Hematopoietic multipotent progenitor cell treated with erythropoietin and hydrocortisone succinate and interleukin-3 and kit ligand, for 4 days (in vitro differentiated cells): ENCODE measurements at regions not wholly inside any gene's neighbourhood (a gene's known extent, or its start where the extent isn't known, plus 50 kb on each side); places are given as distances from the start of the nearest gene placed in this dataset.
"Not testable (repeated sequence)": the region's sequence is repeated elsewhere in the genome, so short reads cannot be mapped to it uniquely, and the experiment has no call there.

Experiments
- DNase-seq: peaks from one replicate; pipeline ENCODE4 v3.0.0-alpha.2; 2015

DNA sequence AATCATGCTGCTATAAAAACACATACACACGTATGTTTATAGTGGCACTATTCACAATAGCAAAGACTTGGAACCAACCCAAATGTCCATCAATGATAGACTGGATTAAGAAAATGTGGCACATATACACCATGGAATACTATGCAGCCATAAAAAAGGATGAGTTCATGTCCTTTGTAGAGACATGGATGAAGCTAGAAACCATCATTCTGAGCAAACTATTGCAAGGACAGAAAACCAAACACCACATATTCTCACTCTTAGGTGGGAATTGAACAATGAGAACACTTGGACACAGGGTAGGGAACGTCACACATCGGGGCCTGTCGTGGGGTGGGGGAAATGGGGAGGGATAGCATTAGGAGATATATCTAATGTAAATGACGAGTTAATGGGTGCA is 97.1 kb upstream of the PRKCQ start:
- DNase-seq, result not testable (repeated sequence)

DNA sequence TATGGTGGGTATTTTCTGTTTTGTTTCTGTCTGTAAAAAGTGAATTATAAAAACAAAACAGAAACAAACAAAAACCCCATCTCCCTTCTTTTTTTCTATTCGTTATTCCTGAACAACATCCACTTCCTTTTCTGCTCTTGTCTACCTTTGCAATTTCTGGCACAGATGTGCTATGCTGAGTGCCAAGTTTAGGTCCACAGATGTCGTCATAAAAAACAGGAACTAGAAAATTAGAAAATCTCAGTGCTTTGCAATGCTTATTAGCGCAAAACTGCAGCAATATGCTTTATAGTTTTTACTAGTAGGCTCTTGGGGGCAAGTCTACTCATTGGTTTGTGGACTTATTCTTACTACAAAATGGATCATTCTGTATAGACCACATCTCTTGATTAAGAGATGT is 94.2 kb upstream of the PRKCQ start:
- DNase-seq, result peak; percentile 52

DNA sequence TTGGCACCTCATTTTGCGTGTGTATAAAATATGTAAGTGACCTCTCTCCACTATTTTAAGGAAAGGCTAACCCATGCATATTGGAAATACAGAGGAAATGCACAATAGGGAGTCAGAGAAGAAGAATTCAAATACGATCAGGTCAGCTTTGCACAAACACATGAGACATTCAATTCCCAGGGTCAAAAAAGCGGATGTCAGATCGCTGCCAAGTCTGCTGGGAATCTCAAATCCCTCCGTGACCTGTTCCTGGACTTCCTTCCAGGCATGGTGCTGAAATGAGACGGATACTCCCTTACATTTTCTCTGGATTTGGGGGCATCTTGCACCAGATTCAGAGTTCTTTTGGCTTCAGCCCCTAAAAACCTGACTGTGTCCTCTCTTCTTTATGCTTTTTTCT is 91.9 kb upstream of the PRKCQ start:
- DNase-seq, result no peak

DNA sequence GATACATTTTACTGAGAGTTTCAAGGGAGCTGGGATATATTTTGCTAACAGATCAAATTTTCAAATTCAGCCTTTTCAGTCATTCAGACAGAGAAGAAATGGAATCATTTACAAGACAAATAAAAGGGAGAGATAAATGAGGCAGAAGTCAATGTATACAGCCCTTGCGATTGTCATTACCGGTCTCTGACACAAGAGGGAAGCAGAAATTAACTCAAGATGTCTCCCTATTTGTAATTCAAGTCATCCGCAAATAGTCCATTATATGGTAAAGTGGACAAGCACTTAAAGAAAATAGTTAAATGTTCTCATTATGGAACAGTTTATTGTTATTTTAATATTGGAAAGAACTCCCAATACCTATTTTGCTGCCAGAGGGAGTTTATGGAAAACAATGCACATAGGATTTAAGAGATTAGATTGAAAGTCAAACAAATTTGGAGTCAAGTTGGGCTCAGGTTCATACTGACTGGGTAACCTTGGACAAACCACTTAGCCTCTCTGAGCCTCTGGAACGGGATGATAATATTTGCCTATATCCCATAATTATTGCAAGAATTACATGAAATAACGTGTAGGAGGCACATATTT is 89.3 kb upstream of the PRKCQ start:
- DNase-seq, result peak; percentile 81

DNA sequence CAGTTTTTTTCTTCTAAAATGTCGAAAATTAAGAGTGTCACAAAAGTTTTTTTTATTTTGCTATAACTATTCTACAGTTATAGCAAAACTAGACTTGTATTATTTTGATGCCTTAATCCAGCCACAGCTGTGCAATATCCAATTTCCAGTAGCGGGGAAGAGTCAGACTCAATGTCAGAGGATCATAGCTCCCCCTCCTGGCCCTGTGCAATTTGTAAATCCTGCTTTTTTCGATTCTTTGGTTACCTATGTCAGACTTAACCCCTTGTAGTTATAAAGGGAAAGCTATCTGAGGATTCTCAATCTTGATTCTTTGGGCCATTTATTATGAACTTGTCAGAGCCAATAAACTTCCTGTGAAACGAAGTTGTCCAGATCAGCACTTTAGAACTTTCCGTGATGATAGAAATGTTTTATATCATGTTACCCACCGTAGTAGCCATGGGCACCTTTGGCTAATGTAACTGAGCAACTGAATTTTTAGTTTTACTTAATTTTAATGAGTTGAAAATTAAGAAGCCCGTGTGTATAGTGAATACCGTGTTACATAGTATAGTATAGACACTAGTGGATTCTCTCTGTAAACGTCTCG is 87.7 kb upstream of the PRKCQ start:
- peak; percentile 86 for DNase-seq

DNA sequence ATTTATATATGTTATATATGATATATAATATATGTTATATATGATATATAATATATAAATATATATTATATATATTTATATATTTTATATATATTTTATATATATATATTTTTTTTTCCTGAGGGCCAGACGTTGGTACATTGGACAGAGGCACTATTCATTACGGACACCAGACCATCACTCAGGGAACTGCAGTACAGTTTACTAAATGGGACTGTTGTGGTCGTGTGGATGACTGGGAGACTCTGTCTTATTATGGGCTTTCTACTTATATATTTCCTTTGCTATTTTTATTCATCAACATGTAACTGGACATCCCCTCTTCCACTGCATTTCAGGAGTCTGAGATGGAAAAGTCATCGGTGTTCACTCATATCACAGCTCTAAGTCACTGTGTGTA is 87.1 kb upstream of the PRKCQ start:
- no peak for DNase-seq

DNA sequence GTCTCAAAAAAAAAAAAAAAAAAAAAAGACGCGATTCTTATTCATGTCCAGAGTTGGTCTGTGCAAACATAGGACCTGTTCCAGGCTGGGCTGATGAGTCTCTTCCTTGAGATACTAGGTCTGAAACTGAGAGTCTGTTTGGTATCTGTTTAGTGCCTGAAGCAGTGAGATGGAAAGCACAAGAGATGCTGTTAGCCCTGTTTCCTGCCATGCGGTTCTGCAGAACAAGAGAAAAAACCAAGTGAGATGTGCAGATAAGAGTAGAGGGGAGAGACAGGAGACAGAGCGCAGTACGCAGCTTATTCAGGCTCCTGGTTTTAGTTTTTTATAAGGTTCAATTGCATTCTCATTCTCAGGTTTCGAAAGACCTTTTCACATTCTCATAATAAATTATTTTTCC is 85.8 kb upstream of the PRKCQ start:
- peak; percentile 93 for DNase-seq

DNA sequence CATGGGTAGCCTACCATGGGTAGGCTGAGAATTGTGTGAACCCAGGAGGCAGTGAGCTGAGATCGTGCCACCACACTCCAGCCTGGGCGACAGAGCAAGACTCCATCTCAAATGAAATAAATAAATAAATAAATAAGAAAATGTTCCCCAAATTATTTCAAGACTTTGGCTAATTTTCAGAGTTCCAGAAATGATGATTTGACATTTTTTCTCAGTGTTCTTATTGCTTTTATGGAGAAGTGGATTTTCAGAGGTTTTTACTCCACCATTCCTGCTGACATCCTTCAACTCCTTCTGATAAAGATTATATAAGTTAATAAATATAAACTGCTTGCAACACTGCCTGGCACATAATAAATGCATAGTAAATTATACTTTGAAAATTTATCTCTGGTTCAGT is 80.4 kb upstream of the PRKCQ start:
- DNase-seq, result no peak

DNA sequence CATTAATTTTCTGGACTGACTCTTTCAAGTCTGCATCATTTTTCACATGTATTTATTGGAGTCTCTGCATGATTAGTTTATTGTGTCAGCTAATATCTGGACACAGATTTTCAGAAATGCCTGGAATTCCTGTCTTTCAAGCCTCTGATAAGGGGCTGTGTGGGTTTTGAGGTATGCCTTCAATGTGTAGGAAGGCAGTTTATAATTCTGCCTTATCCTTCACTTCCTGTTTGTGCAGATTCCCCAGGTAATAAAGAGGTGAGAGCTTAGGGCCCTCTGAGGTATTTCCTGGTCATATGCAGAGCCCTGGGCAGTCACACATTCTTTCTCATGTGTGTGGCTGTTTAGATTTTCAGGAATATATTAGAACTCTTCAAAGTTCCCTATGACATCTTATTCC is 79.4 kb upstream of the PRKCQ start:
- DNase-seq, result no peak

DNA sequence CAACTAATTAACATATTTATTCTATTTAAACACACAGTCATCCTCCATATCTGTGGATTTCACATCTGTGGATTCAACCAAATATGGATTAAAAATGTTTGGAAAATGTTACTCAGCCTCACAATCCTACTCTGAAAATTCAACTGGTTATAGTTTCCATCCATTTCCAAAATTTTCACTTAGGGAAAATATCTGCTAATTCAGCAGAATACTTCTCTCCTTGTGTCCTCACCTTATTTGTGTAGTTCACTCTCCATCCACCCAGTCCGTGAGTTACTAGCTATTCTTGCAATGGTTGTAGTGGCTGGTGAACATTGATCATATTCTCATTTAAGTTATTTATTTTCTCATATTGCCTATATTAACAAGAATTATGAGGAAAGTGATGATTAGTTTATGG is 77.6 kb upstream of the PRKCQ start:
- no peak for DNase-seq

DNA sequence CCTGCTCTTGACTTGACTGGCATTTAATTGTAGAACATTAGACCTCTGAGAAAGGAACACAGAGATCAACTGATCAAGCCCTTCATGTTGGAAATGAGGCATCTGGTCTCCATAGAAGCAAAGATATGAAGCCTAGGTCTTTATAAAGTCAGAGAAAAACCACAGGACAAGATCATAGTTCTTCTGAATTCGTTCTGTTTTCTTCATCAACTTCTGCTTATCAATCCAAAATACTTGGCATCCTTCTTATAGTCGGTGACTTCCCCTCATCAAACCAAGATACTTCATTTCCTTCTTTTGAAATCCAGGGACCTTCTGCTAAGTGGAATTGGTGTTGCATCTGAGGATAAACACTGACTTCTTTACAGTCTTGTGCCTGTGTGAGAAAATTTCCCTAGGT is 77.1 kb upstream of the PRKCQ start:
- DNase-seq, result peak; percentile 63

DNA sequence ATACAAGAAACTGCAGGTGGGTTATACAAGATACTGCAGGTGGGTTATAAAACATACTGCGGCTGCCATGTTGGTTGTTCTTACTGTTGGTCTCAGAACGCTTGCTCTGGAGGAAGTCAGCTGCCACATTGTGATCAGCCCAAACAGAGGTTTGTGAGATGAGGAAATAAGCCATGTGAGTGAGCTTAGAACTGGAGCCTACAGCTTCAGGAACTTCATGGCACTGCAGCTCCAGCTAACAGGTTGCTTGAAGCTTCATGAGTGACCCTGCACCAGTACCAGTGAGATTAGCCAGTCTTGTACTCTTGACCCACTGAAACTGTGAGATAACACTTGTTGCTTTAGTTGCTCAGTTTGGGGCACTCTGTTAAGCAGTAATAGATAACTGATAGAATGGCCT is 74.5 kb upstream of the PRKCQ start:
- DNase-seq, result peak; percentile 67

DNA sequence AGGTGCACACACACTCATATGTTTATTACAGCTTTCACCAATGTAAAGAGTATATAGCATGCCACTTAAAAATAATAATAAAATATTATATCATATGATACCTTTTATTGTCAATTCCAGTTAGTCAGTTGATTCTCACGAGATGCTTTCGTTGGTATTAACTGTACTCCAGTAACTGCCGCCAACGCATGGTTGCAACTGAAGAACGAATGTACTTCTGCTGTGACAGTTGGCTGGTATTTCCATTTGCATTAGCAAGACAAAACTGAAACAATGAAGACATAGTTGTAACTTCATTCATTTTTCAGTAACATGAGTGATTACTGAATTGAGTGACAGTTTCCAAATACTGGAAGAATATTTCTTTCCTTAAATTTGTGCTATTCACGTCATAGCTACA is 70.5 kb upstream of the PRKCQ start:
- DNase-seq, result no peak

DNA sequence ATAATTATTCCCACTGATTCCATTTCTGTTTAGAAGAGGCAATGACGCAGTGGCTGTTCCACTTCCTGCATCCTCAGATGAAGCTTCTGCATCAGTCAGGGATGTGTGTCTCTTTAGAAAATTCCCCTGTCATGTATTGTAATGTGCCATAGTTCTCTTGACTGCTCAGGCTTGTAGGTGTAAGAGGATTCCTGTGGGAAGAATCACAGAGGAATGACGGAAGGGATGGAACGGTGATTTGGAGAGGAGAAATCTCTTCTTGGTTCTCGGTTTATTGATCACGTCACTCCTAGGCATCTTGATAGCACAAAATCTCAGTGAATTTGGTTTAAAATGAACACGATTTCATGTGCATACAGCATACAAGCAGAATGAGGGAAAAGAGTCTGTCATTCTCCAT is 69.8 kb upstream of the PRKCQ start:
- DNase-seq, result no peak

DNA sequence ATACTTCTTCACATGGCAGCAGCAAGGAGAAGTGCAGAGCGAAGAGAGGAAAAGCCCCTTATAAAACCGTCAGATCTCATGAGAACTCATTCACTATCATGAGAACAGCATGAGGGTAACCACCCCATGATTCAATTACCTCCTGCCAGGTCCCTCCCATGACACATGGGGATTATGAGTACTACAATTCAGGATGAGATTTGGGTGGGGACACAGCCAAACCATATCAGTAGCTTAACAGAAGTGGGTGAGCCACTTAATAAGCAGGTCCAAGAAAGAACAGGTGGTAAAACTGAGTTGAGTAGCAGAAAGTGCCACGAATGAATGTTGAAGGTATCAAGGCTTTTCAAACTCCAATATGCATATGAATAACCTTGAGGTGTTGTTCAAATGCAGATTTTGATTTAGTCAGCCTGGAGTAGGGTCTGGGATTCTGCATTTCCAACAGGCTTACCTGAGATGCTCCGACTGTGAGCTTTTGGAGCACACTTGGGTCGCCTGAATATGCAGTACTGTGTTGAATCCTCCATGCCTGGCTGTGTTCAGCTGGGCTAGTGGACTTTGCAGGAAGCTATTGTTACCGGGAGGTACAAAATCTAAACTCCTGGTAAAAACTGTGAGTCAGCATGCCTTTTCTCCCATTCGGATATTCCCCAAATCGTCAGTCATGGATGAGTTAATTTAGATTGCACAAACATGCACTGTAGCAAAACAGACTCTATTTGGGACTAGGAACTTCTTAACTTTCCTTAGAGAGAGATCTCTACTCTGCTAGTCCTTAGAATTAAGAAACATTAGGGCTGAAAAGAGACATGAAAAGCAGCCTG is 69.0 kb upstream of the PRKCQ start:
- DNase-seq, result peak; percentile 40

DNA sequence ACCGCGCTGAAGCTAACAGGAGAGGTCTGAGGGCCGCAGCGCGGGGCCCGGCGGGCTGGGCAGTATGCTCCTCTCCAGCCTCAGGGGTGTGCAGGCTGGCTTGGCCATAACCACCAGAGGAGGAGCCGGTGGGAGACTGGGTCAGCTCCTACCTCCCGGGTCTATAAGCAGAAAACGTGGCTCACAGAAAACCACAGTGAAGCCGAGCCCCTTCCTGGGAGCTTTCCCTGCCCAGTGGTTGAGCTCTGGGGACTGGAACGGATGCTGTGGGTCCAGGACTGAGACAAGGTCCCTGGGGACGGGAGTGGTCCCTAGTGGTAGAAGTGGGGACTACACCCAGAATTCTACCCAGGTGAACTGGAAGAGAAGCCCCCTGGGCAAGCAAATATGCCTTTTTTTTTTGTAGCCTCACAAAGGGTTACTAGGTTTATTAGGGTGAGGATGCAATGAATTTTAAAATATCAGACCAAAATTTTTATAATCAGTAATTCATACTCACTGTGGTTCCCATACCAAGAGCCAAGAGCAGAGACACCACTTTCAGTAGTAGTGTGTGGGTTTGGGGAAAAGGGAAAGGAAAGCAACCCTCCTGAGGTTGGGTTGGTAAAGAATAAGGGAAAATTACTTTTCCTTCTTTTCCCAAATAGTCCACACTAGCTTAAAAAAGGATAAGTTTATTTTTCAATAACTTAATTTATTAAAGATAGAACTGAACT is 67.9 kb upstream of the PRKCQ start:
- peak; percentile 74 for DNase-seq

DNA sequence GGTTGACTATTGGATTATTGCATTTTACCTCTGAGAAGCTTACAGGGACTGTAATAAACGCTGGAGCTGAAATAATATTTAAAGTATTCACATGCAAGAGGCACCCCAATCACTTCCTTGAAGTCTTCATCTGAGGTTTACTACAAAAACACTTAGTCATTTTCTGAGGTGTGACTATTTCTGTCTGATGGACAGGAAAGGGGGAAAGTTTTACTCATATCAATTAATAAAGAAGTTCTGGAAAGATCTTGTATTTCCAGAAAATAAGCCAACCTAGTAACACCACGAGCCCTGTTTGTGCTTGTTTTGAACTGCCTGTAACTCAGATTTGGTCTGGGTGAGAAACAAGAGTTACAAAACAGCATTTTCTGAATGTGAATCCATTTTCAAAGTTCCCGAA is 63.9 kb upstream of the PRKCQ start:
- peak; percentile 37 for DNase-seq

DNA sequence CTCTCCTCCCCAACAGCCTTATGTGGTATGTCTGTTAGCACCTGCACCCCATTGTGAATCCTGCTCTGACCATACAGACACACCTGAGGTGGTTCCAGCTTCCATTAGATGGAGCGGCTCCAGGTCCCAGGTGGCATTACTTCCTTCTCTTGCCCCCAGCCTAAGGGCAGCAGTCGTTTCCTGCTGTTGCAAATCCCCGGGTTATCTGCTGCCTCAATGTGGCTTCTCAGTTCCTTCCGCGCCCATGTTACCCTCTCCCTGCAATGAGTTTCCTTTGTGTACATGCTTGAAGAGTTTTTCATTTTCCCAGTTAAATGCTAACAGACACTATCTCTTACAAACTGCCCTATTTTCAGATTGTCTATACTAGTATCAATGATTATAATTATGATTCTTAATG is 62.8 kb upstream of the PRKCQ start:
- peak; percentile 86 for DNase-seq

DNA sequence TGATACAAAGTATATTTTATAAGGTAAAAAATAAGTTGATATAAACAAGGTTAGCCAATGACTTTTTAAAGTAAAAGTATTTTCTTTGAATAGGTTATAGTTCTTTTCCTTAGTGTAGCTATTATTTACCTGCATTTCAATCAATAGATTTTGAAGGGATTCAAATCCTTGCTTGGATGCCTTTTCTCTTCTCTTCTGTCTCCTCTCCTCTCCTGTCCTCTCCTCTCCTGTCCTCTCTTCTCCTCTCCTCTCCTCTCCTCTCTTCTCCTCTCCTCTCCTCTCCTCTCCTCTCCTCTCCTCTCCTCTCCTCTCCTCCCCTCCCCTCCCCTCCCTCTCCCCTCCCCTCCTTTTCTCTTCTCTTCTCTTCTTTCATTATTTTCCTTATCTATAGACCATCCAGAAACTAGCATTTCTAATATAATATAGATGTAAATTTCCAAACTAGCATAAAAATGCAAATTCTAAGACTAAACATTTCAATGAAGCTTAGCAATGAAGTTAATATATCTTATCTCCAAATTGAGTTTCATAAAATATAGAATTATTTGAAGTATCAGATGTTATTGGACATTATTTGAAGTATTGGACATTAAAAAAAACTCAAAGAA is 60.5 kb upstream of the PRKCQ start:
- DNase-seq, result no peak

DNA sequence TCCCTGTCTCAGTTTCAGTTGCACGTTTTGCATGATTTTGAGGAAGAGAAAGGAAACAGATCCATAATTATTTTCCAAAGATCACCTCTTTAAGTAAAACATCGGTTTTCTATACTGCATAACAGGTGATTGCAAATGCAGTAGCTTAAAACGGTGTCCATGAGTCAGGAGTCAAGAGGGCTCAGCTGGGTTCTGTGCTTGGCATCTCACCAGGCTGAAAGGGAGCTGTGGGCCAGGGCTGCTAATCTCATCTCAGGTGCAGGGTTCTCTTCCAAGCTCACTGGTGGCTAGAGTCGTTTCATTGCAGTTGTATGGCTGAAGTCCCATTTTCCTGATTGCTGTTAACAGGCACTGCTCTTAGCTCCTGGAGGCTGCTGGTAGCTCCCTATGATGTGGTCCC is 57.0 kb upstream of the PRKCQ start:
- DNase-seq, result no peak

DNA sequence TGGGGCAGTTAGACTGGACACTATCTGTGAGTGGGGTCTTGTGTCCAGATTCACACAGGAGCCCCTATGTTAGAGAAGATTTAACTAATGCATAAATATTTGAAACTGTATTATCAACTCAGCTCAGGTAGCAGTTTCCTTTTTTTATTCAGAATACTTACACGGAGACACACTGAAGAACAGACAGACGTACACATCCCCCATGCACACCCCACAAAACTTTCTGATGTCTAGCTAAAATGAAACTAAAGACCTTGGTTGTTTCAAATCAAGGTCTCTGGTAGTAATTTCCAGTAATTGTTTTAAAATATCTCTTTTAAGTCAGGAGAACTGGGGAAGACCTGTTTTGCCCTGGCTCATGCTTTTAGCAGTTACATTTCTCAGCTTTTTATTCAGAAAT is 55.7 kb upstream of the PRKCQ start:
- no peak for DNase-seq
